GM19395 (cell line): ENCODE measurements at regions not wholly inside any gene's neighbourhood (a gene's known extent, or its start where the extent isn't known, plus 50 kb on each side); places are given as distances from the start of the nearest gene placed in this dataset.
A peak's percentile ranks its signal among the peaks of the same experiment; 100 is the strongest.
"Not testable (repeated sequence)": the region's sequence is repeated elsewhere in the genome, so short reads cannot be mapped to it uniquely, and the experiment has no call there.

Experiments used
- ATAC-seq: cut with Tn5 transposase; IDR thresholded peaks from one replicate; pipeline ENCODE4 v1.9.1; 2021; ENCODE audit warnings: mild to moderate bottlenecking, moderate library complexity; ENCODE audit not compliant: unreplicated experiment

- ATAC-seq, result no peak
Observed at GRCh38 chr10:30765022-30765615, 135.6 kb upstream of the LYZL2 start.

GRCh38 chr10:30763918-30764317, 134.4 kb upstream of the LYZL2 start:
- no peak for ATAC-seq

DNA sequence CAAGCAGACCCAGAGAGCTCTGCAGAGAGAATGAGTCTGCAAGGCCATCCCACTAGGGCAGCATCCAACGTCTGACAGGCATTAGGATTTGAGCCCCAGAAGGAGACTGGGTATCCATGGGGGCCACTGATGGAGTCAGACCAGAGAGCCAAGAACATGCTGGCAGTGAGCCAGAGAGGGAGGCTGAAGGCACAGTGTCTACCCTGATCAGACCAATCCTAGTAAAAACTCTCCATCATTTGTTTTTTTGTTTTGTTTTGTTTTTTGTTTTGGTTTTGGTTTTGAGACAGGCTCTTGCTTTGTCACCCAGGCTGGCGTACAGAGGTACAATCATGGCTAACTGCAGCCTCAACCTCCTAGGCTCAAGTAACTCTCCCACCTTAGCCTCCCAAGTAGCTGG, 133.1 kb upstream of the LYZL2 start:
- ATAC-seq, result no peak

GRCh38 chr10:30759423-30759822, 129.9 kb upstream of the LYZL2 start:
- no peak for ATAC-seq

DNA sequence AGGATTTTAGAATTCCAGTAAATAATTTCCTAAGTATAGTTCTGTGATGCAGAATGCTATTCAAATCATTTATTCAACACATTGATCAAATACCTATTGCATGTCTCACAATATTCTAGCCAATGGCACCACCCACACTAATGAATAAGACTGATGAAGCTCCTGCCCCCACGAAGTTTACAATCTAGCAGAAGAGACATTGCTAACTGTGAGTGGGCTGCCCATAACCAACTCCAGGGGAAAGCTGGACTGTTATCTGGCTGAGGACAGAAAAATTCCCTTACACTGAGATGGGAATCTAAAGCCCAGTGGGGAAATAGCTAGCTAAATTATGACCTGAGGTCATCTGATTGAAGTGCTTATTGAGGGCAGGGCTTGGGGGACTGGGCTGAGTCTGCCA, 128.8 kb upstream of the LYZL2 start:
- ATAC-seq, result no peak

DNA sequence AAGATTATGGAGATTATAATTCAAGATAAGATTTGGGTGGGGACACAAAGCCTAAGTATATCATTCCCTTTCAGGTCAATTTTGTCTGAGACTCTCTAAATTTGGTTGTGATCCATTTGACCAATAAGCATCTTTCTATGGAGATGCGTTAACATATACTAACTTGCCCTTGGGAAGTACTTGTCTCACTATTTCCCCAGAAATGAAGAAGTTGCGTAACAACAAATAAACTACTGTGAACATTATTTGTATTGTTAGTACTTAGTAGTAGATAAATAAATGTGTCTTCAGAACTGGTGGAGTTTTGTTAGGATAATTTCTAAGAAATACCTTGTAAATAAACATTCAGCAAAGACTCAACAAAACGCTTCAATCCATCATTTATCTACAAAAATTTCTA, 127.3 kb upstream of the LYZL2 start:
- no peak for ATAC-seq

DNA sequence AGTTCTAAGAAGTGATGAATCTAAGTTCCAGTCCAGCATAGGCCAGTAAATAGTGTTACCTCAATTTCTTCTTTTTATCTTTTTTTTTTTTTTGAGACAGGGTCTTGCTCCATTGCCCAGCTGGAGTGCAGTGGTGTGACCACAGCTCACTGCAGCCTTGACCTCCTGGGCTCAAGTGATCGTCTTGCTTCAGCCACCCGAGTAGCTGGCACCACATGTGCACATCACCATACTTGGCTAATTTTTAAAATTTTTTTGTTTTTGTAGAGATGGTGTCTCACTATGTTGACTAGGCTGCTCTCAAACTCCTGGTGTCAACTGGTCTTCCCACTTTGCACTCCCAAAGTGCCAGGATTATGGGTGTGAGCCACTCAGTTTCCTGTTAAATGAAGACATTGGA, 126.6 kb upstream of the LYZL2 start:
- no peak for ATAC-seq

GRCh38 chr10:30755441-30755953, 125.9 kb upstream of the LYZL2 start:
- no peak for ATAC-seq

- no peak for ATAC-seq
Observed at GRCh38 chr10:30752481-30752881, 122.9 kb upstream of the LYZL2 start.

DNA sequence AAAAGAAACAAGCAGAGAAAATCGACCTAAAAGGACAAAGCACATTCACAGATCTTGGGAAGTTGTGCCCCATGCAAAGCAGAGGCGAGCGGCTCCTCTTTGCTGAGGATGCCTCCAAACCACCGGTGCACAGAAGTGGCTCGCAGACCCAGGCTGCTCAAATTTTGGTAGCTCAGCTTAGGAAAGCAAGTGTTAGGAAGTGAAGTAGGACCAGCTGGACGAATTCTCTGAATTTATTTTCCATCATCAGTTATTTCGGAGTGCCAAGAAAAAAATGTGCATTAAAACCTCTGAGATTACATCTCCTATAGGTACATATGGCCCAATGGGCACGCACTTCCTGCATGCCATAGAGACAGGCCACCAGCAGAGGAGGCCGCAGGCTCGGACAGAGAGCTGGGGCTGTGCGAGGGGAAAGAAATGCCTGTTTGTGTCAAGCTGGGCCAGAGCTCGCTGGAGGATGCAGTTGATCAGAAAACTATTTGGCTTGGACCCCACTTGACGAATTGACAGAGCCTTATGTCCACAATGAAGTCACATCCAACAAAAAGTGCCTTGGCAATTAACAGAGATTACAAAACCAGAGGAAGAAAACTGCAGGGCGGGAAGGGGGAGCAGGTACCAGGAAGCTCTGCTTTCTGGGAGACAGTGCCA, 122.3 kb upstream of the LYZL2 start:
- ATAC-seq, result no peak

DNA sequence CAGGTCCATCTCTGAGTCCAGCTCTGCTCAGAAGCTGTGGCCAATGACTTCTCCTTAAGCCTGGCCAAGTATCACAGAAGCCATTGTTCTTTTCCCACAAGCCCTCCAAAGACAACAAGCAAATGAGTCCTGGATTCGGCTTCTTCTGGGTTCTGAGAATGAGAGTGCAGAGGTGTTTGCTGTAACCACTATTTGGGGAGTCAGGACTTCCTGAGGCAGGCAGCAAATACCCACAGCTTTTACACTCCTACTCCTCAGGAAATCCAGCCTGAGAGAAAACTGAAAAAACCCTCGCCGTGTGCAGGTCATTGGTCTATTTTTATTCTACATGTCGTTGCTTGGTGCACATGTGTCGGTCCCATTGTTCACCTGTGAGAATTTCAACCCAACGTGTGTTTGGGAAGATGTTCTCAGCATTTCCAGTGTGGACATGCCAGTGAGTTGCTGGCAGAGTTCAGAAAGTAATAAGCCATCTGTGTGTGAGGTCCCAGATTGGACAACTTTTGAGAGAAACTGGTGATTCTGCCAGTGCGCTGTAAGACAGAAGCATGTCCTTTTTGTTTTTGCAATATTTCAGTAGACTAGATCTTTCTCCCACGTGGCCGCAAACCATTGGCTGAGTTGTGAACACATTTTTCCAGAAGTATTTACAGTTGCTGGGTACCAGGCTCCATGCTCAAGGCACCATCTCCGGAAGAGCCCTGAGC, 121.6 kb upstream of the LYZL2 start:
- peak; percentile 68 for ATAC-seq

- ATAC-seq, result no peak
Observed at GRCh38 chr10:30749385-30749784, 119.8 kb upstream of the LYZL2 start.

DNA sequence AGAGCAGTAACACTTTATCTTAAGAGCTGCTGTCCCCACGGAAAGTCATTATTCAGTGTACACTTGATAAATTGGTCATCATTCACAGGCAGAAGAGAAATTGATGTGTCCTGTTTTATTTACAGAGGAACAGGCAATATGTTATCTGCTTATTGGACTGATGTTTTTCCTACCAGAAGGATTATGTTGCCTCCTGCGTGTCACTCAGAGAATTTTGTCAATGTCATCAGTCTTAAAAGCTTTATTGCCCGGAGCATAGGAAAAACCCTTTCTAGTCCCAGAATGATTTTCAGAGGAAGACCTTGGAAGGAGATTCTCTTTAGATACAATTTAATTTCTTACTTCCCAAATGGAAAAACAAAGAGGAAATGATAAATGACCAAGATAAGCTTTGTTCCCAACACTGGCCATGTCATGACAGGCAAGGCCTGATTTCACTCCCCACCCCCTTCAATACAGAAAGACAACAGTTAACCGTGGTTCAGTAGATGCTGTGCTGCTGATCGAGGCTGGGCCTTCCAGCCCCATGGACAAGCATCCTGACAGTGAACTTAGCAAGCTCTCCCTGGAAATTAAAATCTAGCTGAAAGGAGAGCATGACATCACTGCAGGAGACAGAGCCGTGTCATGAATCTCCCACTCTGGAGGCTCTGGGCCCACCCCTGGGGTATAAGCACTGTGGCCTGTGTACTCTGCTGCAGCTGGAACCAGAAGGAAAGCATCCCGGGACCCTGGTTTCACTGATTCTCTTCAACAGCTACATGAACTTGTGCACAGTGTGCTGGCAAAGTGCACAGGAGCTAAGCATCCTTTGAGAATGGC, 118.8 kb upstream of the LYZL2 start:
- no peak for ATAC-seq

DNA sequence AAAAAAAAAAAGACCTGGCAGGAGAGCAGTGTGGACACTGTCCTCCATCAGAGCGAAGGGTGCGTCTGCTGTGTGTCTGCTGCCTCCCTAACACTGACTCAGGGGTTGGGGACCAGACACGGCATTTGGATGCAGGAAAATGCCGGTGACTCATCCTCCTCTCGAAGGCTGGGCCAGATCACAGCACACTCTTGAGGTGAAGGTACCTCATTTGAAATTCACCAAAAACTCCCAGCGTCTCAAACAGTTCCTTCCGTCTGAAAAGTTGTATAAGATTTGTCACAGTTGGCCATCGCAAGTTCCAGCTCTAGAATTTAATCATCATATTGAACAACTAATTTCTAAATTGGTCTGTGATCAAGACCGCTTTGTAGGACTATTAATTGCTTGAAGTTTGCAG, 118.1 kb upstream of the LYZL2 start:
- ATAC-seq, result no peak

- no peak for ATAC-seq
Observed at GRCh38 chr10:30745953-30746352, 116.4 kb upstream of the LYZL2 start.

- no peak for ATAC-seq
Observed at GRCh38 chr10:30744106-30744505, 114.6 kb upstream of the LYZL2 start.

- no peak for ATAC-seq
Observed at GRCh38 chr10:30743586-30743985, 114.0 kb upstream of the LYZL2 start.

DNA sequence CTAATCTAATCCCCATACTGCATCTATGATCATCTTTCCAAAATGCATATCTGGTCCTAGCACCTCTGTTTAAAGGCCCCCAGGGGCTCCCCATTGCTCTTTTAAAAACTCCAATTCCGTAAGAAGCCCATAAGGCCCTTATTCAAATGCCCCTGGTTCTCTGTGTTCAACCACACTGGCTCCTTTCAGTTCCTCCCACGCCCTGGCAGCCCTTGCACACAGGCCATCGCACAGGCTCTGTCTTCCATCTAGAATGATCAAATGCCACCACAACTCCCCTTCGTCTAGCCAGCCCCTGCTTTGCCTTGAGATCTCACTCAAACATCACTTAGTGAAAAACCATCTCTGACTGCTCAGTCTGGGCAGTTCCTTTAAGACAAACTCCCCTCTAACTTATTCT, 112.9 kb upstream of the LYZL2 start:
- ATAC-seq, result peak; percentile 81

- not testable (repeated sequence) for ATAC-seq
Observed at GRCh38 chr10:30740774-30741173, 111.2 kb upstream of the LYZL2 start.

DNA sequence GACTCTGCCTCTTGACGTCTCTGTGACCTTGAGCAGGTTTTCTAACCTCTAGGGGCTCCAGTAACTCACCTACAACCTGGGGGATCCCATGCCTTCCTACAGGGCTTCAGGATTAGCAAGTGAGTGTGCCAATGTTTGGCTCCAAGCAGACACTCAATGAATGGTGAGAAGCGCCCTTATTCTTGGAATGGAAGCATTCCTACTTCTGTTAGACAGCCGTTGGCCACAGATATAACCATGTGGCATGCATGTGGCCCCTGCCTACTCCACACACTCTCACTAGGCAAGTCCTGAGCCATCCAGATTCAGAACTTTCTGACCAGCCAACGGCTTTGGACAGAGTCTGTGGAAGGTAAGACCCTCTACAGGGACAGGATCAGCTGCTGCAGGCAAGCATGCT, 108.9 kb upstream of the LYZL2 start:
- no peak for ATAC-seq

- no peak for ATAC-seq
Observed at GRCh38 chr10:30737931-30738391, 108.4 kb upstream of the LYZL2 start.
